Activated naive CD4-positive, alpha-beta T cell treated with anti-CD3 and anti-CD28 coated beads for 36 hours (primary cell): ENCODE measurements at regions not wholly inside any gene's neighbourhood (a gene's known extent, or its start where the extent isn't known, plus 50 kb on each side); places are given as distances from the start of the nearest gene placed in this dataset.
"Not testable (repeated sequence)": the region's sequence is repeated elsewhere in the genome, so short reads cannot be mapped to it uniquely, and the experiment has no call there.

Experiments
- CTCF ChIA-PET: fragments of 350-600 bp; sonication (Branson Sonifier 250); formaldehyde crosslinking; loops from one replicate; lab custom pipeline; 2021; ENCODE audit warnings: antibody characterized with exemption; lab: Charles Lee
- DNase-seq: peaks from one replicate; pipeline ENCODE4 v3.0.0-alpha.2; 2020
- H3K27ac Mint-ChIP-seq: one replicate; pipeline ENCODE4 v1.8.0; 2021; ENCODE audit warnings: mild to moderate bottlenecking, mixed read lengths
- H3K27me3 Mint-ChIP-seq: one replicate; pipeline ENCODE4 v1.8.0; 2021; ENCODE audit warnings: low read depth, mixed read lengths
- H3K36me3 Mint-ChIP-seq: one replicate; pipeline ENCODE4 v1.8.0; 2021; ENCODE audit warnings: low read depth, mixed read lengths
- H3K4me1 Mint-ChIP-seq: one replicate; pipeline ENCODE4 v1.8.0; 2021; ENCODE audit warnings: low read depth, mixed read lengths
- H3K4me3 Mint-ChIP-seq: one replicate; pipeline ENCODE4 v1.8.0; 2021; ENCODE audit warnings: mild to moderate bottlenecking, moderate library complexity, mixed read lengths
- H3K9me3 Mint-ChIP-seq: one replicate; pipeline ENCODE4 v1.8.0; 2021; ENCODE audit warnings: mixed read lengths
- intact Hi-C: fragments of 100-400 bp; cut with micrococcal nuclease; formaldehyde crosslinking; loops from one replicate; pipeline ENCODE4 v1.15.1; 2023

DNA sequence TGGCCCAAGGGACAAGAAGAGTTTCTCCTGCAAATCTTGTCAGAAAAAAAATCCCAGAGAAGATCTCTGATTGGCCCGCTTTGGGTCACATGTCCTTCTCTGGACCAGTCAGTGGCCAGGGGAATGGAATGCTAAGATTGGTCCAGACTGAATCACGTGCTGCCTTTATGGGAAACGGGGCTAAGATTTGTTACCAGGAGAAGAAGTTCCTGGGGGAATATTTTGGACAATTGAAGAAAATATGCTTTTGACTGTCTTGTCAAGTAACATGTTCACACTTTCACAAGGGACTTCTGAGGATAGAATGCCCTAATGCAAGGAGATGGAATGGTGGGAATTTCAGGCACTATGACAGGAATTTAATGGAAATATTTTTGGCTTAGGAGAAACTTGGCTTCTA, 74.1 kb upstream of the SH3PXD2B start:
- peaks cover 13% of the 10 kb centered on the region for H3K27me3 Mint-ChIP-seq
- H3K4me1 Mint-ChIP-seq = no peaks in the 10 kb centered on the region
- H3K4me3 Mint-ChIP-seq = no peak overlapping the region
- no peak overlapping the region for H3K27ac Mint-ChIP-seq
- H3K36me3 Mint-ChIP-seq = no peaks in the 10 kb centered on the region
- H3K9me3 Mint-ChIP-seq = no peaks in the 10 kb centered on the region
- intact Hi-C loops = no loop called here
- CTCF ChIA-PET = no interaction called here
- DNase-seq = no peak

DNA sequence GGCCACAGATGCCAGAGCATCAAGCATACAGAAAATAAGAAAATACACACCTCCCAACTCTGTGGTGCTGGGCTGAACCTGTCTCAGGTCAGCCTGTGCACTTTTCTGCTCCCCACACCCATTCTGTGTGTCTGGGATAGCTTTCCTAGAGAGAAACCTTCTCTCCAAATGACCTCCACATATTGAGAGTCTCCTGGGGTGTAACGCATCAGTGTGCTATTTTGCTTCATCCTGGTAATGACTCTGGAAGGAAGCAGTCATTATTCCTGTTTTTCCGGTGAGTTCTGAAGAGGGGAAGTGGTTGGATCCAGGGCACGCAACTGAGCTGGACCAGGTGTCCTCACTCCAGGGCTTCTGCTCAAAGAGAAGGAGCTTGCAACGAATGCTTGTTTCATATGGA, 73.2 kb upstream of the SH3PXD2B start:
- Mint-ChIP-seq H3K4me1 (no peaks in the 10 kb centered on the region), H3K9me3 (peaks cover 2% of the 10 kb centered on the region), H3K36me3 (no peaks in the 10 kb centered on the region), H3K4me3 (no peak overlapping the region), H3K27ac (no peak overlapping the region), H3K27me3 (peaks cover 10% of the 10 kb centered on the region)
- CTCF ChIA-PET = no interaction called here
- intact Hi-C loops = no loop called here
- DNase-seq = no peak

DNA sequence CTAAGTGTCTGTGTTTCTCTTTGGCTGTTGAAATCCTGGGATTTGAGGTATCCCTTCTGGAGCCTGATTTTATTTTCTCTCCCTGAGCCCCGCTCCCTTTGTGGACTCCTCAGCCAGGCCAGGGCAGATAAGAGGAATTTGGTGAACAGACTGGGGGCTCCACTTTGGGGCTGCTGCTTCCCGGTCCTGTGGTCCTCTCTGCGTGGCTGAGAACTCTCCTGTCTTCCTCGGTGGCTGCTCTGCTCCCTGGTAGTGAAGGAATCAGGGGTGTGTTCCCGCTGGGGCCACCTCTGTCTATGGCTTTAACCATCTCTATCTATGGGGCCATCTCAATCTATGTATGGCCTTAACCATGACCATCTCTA, 71.7 kb upstream of the SH3PXD2B start:
- H3K9me3 Mint-ChIP-seq = peaks cover 16% of the 10 kb centered on the region
- no peaks in the 10 kb centered on the region for H3K36me3 Mint-ChIP-seq
- no peak for DNase-seq
- no peaks in the 10 kb centered on the region for H3K4me1 Mint-ChIP-seq
- intact Hi-C loops = no loop called here
- CTCF ChIA-PET = no interaction called here
- H3K27ac Mint-ChIP-seq = no peak overlapping the region
- H3K4me3 Mint-ChIP-seq = no peak overlapping the region
- peaks cover 10% of the 10 kb centered on the region for H3K27me3 Mint-ChIP-seq

DNA sequence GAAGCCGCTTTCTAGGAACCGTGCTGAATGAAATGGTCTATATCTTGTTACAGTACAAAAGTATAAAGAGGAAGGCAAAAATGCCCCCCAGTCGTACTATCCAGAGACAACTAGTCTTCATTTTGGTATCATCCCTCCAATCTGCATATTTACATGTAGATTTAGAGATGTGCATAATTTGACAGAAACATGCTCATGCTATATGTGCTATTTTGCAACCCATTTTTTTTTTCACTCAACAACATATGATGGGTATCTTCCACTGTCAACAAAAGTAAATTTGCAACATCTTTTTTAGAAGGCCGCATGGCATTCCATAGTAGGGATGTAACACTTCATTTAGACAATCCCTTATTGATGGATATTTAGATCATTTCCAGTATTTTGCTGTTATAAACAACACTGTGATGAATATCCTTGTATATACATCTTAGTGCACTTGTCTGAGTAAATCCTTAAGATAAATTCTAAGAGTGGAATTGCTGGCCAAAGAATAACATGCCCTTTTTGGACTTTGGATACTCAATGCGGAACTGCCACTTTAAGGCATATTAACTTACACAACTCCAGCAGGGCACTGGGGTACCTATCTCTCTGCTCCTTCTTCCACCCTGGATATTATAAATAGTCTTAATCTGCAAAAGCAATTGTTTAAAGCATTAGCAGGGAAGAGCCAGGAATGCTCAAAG, 71.1 kb upstream of the SH3PXD2B start:
- no peaks in the 10 kb centered on the region for H3K4me1 Mint-ChIP-seq
- CTCF ChIA-PET = no interaction called here
- DNase-seq = no peak
- H3K4me3 Mint-ChIP-seq = no peak overlapping the region
- peaks cover 10% of the 10 kb centered on the region for H3K27me3 Mint-ChIP-seq
- H3K9me3 Mint-ChIP-seq = peaks cover 18% of the 10 kb centered on the region
- no peak overlapping the region for H3K27ac Mint-ChIP-seq
- no peaks in the 10 kb centered on the region for H3K36me3 Mint-ChIP-seq
- intact Hi-C loops = no loop called here

DNA sequence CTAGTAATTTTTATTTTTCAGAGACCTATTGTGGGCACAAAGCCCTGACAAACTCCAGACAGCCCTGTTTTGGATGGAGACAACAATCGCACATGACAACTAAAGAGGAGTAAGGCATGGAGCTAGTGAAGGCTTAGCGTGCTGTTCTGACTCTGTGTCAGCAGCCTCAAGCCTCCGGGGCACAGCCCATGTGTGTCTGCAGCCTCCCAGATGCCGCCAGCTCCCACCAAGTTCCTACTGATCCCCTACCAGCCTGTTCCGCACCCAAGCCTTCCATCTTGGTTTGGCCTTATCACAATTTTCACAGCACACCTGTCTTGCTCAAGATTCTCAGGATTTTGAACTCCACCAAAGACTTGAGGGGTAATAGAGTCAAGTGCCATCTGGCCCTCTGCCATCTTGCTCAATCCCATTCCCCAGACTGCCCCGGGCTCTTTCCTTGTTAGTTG, 70.3 kb upstream of the SH3PXD2B start:
- Mint-ChIP-seq H3K36me3 (no peaks in the 10 kb centered on the region), H3K27me3 (peaks cover 10% of the 10 kb centered on the region), H3K27ac (no peak overlapping the region), H3K4me1 (no peaks in the 10 kb centered on the region), H3K4me3 (no peak overlapping the region), H3K9me3 (peaks cover 22% of the 10 kb centered on the region)
- intact Hi-C loops = no loop called here
- DNase-seq = no peak
- CTCF ChIA-PET = no interaction called here

DNA sequence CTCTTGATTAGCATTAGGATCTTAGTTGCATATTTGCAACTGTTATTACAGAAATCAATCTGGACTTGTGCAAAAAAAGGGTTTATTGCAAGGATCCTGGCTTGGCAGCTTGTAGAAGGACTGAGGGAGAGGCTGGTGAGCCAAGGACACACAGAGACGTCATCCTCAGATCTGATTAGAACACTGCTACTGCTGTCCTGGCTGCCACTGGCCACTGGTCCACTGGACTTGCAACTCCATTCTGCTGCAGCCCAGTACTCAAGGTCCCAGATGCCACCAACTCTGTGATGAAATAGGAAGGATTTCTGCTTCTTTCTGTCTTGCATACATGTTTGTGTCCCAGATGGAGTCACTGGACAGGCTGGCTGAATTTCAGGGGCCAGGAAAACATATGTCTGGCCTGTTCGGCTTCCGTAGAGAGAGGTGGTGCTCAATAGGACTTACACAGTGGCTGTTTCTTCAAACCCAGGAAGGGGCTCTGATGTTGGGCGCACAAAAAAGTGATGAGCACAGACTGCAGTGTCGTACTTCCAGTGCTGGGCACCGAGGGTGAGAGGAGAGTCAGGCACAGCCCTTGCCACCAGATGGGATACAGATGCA, 68.9 kb upstream of the SH3PXD2B start:
- CTCF ChIA-PET = no interaction called here
- peaks cover 22% of the 10 kb centered on the region for H3K9me3 Mint-ChIP-seq
- H3K4me3 Mint-ChIP-seq = no peak overlapping the region
- H3K27ac Mint-ChIP-seq = no peak overlapping the region
- no peaks in the 10 kb centered on the region for H3K4me1 Mint-ChIP-seq
- intact Hi-C loops = no loop called here
- H3K27me3 Mint-ChIP-seq = peaks cover 4% of the 10 kb centered on the region
- DNase-seq = no peak
- no peaks in the 10 kb centered on the region for H3K36me3 Mint-ChIP-seq

DNA sequence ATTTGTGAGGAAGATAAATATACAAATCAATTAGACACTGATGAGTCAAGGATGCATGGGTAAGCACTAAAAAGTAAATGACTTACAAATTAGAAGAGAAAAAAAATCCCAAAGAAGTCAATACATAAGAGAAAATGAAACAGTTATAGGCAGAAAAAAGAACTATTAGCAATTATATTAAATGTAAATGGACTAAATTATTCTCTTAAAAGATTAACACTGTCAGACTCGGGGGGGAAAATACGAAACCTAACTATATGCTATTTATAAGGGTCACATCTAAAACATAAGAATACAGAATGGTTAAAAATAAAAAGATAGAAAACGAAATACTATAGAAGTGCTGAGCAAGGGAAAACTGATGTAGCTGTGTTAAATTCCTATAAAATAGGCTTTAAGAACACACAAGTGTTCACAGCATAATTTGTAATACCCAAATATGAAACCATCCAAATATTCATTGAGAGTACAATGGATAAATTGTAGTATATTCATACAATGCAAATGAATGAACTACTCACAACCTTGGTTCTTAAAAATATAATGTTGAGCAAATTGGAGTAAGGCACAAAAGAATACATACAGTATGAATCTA, 67.1 kb upstream of the SH3PXD2B start:
- peaks cover 22% of the 10 kb centered on the region for H3K9me3 Mint-ChIP-seq
- no peak for DNase-seq
- H3K27ac Mint-ChIP-seq = no peak overlapping the region
- H3K27me3 Mint-ChIP-seq = peaks cover 6% of the 10 kb centered on the region
- intact Hi-C loops = no loop called here
- H3K4me1 Mint-ChIP-seq = no peaks in the 10 kb centered on the region
- CTCF ChIA-PET = no interaction called here
- H3K36me3 Mint-ChIP-seq = no peaks in the 10 kb centered on the region
- no peak overlapping the region for H3K4me3 Mint-ChIP-seq

DNA sequence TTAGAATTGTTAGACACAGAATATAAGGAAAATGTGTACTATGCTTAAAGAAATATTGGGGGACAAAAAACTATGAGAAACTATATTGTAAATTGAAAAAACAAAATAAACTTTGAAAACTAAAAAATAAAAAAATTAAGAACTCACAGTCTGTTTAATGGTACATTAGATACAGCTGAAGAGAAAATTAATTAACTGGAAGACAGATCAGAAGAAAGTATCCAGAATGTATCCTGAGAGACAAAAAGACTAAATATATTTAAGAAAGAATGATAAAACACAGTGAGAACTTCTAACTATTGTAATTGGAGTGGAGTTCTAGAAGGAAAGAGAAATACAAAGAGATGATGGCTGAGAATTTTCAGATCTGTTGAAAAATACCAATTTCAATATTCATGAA, 57.6 kb upstream of the SH3PXD2B start:
- intact Hi-C loops = no loop called here
- H3K9me3 Mint-ChIP-seq = peaks cover 12% of the 10 kb centered on the region
- no peak overlapping the region for H3K4me3 Mint-ChIP-seq
- peaks cover 34% of the 10 kb centered on the region for H3K27me3 Mint-ChIP-seq
- no peaks in the 10 kb centered on the region for H3K4me1 Mint-ChIP-seq
- no peaks in the 10 kb centered on the region for H3K36me3 Mint-ChIP-seq
- no peak overlapping the region for H3K27ac Mint-ChIP-seq
- CTCF ChIA-PET = interaction anchor here (0.6 kb wide), 1 partner anchor 926 kb away, joined by 4 read pairs; no protein-coding TSS in a partner anchor
- DNase-seq = no peak

DNA sequence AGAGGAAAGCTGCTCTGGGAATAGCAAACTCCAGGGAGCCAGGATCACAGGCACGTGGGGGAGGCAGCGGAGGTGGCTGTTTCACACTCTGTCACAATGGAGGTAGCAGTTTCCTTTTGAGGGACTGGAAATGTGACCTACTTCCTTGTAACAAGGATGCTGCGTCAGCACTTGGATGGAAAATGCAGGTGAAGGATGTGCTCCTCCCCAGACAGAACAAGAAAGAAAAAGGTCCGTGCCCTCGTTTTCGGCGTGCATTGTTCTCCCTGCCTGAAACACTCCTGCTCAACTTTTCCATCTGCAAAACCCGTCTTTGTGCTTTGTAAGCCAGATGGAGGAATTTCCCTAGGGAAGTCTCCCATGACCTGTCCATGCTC, 55.1 kb upstream of the SH3PXD2B start:
- H3K27ac Mint-ChIP-seq = no peak overlapping the region
- peaks cover 12% of the 10 kb centered on the region for H3K9me3 Mint-ChIP-seq
- H3K4me1 Mint-ChIP-seq = no peaks in the 10 kb centered on the region
- CTCF ChIA-PET = no interaction called here
- H3K27me3 Mint-ChIP-seq = peaks cover 31% of the 10 kb centered on the region
- DNase-seq = no peak
- no peaks in the 10 kb centered on the region for H3K36me3 Mint-ChIP-seq
- intact Hi-C loops = no loop called here
- no peak overlapping the region for H3K4me3 Mint-ChIP-seq

DNA sequence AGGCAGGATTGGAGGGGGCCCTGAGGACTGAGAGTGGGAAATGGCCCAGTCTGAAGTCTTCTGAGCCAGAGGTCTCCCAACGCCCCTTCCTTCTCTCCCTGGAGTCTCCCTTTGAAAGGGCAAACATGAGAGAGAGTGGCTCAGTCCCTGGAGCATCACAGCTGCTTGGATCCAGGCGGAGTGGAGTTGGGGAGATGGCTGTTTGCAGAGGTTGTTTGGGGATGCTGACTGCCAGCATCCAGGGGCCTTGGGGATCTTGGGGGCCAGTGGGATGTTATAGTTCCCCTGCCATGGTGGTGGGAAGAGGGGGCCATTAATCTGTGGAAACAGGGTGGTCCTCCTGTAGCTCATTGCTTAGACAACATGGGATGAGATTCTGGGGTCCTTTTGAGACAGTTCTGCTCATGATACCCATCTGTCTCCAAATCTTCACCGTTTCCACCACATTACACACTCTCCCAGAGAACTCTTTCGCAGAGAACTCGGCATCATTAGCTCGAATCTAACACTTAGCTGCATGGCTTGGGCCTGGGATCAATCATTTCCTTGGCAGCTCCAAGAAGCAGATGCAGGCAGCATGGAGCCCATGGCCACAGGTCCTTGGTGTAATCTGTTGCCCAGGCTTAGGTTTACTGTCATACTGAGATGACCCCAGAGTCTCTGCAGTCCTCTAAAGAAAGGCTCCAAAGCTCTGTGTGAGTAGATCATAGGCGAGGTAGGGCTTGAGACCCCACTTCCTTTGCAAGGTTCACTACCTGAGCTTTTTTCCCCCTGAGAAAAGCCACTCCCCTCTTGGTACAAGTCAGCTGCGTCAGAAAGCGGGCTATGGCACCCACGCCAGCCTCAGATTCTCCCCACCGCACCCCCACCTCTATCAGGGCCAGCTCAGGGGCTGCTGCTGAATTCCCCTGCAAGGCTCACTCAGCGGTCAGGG, 54.4 kb upstream of the SH3PXD2B start:
- CTCF ChIA-PET = interaction anchor here (0.6 kb wide), 1 partner anchor 93 kb away, joined by 3 read pairs; no protein-coding TSS in a partner anchor
- intact Hi-C loops = no loop called here
- Mint-ChIP-seq H3K27me3 (peaks cover 31% of the 10 kb centered on the region), H3K9me3 (peaks cover 12% of the 10 kb centered on the region), H3K36me3 (no peaks in the 10 kb centered on the region), H3K4me1 (no peaks in the 10 kb centered on the region), H3K4me3 (no peak overlapping the region), H3K27ac (no peak overlapping the region)
- no peak for DNase-seq

DNA sequence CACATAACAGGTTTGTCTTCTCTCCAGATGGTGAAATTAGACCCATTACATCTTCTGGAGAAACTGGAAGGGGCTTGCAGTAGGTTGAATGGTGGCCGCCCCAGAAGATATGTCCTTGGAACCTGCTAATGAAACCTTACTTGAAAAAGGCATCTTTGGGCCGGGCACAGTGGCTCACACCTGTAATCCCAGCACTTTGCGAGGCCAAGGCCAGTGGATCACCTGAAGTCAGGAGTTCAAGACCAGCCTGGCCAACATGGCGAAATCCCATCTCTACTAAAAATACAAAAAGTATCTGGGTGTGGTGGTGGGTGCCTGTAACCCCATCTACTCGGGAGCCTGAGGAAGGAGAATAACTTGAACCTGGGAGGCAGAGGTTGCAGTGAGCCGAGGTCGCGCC, 53.2 kb upstream of the SH3PXD2B start:
- DNase-seq, H3K36me3 Mint-ChIP-seq, CTCF ChIA-PET, intact Hi-C loops, H3K4me1 Mint-ChIP-seq, H3K4me3 Mint-ChIP-seq, H3K27ac Mint-ChIP-seq: not testable (repeated sequence)
- Mint-ChIP-seq H3K9me3 (peaks cover 11% of the 10 kb centered on the region), H3K27me3 (peaks cover 23% of the 10 kb centered on the region)

DNA sequence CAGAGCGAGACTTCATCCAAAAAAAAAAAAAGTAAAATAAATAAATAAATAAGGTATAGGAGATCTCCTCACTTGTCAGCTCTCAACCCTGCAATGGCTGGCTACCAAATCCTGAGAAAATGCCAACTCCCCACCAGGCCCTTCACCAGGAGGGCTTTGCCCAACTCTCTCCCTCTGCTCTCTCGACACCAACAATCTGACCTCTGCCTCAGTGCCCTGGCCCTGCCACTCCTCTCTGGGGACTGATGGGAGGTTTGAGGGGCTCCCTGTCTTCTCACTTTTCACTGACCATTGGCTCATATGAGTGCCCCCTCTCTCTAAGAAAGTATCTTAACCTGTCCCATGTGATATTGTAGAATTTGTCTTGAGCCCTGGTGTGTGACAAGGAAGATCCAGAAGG, 52.6 kb upstream of the SH3PXD2B start:
- no peak overlapping the region for H3K4me3 Mint-ChIP-seq
- H3K9me3 Mint-ChIP-seq = peaks cover 5% of the 10 kb centered on the region
- intact Hi-C loops = no loop called here
- DNase-seq = no peak
- H3K36me3 Mint-ChIP-seq = no peaks in the 10 kb centered on the region
- H3K4me1 Mint-ChIP-seq = no peaks in the 10 kb centered on the region
- peaks cover 18% of the 10 kb centered on the region for H3K27me3 Mint-ChIP-seq
- H3K27ac Mint-ChIP-seq = no peak overlapping the region
- CTCF ChIA-PET = no interaction called here
